Colonic mucosa (tissue), 4 donors: ENCODE measurements at regions not wholly inside any gene's neighbourhood (a gene's known extent, or its start where the extent isn't known, plus 50 kb on each side); places are given as distances from the start of the nearest gene placed in this dataset.

ENCODE experiments used
- DNase-seq: peaks from one replicate; pipeline ENCODE4 v3.0.0-alpha.2; 2020
- H3K27ac ChIP-seq: fragments of 200-600 bp; one replicate; pipeline ENCODE4 v1.8.0; 2021
- H3K27me3 ChIP-seq: fragments of 200-600 bp; one replicate; pipeline ENCODE4 v1.8.0; 2021
- H3K36me3 ChIP-seq: fragments of 200-600 bp; one replicate; pipeline ENCODE4 v1.8.0; 2021
- H3K4me1 ChIP-seq: fragments of 200-600 bp; one replicate; pipeline ENCODE4 v1.8.0; 2021; ENCODE audit warnings: mild to moderate bottlenecking
- H3K4me3 ChIP-seq: fragments of 200-600 bp; one replicate; pipeline ENCODE4 v1.8.0; 2021
- H3K9ac ChIP-seq, 2 donors: one replicate each; pipeline ENCODE4 v1.7.0; 2013; ENCODE audit warnings: control low read depth in 2 of 2, low read depth in 2 of 2, low read length in 2 of 2
- H3K9me3 ChIP-seq: fragments of 200-600 bp; one replicate; pipeline ENCODE4 v1.8.0; 2021
- CTCF ChIP-seq: fragments of 200-600 bp; IDR thresholded peaks from one replicate; pipeline ENCODE4 v1.8.0; 2022; ENCODE audit warnings: antibody characterized with exemption, mild to moderate bottlenecking
- intact Hi-C: fragments of 100-400 bp; cut with DNase I; formaldehyde crosslinking; loops from one replicate; pipeline ENCODE4 v1.14.1; 2022
- donor health status: healthy.
- donor health status: DM: no; HTN: no; CAD: no.
- donor health status: DM: no; HTN: no; CAD: no.

- no peak overlapping the region for H3K27ac ChIP-seq
- no peaks in the 10 kb centered on the region for H3K4me1 ChIP-seq
- no peak for DNase-seq
- no peaks in the 10 kb centered on the region for H3K36me3 ChIP-seq
- H3K4me3 ChIP-seq = no peak overlapping the region
- H3K9ac ChIP-seq = no peak overlapping the region
- no peaks in the 10 kb centered on the region for H3K27me3 ChIP-seq
- intact Hi-C loops = no loop called here
- H3K9me3 ChIP-seq = no peaks in the 10 kb centered on the region
- no peak for TF ChIP-seq CTCF
Observed at GRCh38 chr17:70365091-70365583, 195.8 kb downstream of the KCNJ2 start.

- no peak for TF ChIP-seq CTCF
- no peaks in the 10 kb centered on the region for H3K36me3 ChIP-seq
- H3K9me3 ChIP-seq = no peaks in the 10 kb centered on the region
- no peak overlapping the region for H3K27ac ChIP-seq
- intact Hi-C loops = no loop called here
- no peak overlapping the region for H3K4me3 ChIP-seq
- no peak for DNase-seq
- H3K9ac ChIP-seq = no peak overlapping the region
- no peaks in the 10 kb centered on the region for H3K4me1 ChIP-seq
- no peaks in the 10 kb centered on the region for H3K27me3 ChIP-seq
Observed at GRCh38 chr17:70366386-70366785, 197.1 kb downstream of the KCNJ2 start.

GRCh38 chr17:70368011-70368410 is 198.7 kb downstream of the KCNJ2 start:
- Histone ChIP-seq H3K27me3 (no peaks in the 10 kb centered on the region), H3K27ac (no peak overlapping the region), H3K4me3 (no peak overlapping the region), H3K36me3 (no peaks in the 10 kb centered on the region), H3K4me1 (no peaks in the 10 kb centered on the region), H3K9me3 (no peaks in the 10 kb centered on the region), H3K9ac (no peak overlapping the region)
- DNase-seq = no peak
- intact Hi-C loops = no loop called here
- TF ChIP-seq CTCF = no peak

GRCh38 chr17:70369391-70369790 is 200.1 kb downstream of the KCNJ2 start:
- Histone ChIP-seq H3K27me3 (no peaks in the 10 kb centered on the region), H3K4me3 (no peak overlapping the region), H3K4me1 (no peaks in the 10 kb centered on the region), H3K36me3 (no peaks in the 10 kb centered on the region), H3K9ac (no peak overlapping the region), H3K9me3 (no peaks in the 10 kb centered on the region), H3K27ac (no peak overlapping the region)
- DNase-seq = no peak
- intact Hi-C loops = no loop called here
- no peak for TF ChIP-seq CTCF

- no peak overlapping the region for H3K4me3 ChIP-seq
- no peak for DNase-seq
- intact Hi-C loops = no loop called here
Observed at GRCh38 chr17:70370816-70371215, 201.5 kb downstream of the KCNJ2 start.

More at GRCh38 chr17:70370816-70371215, 201.5 kb downstream of the KCNJ2 start:
- TF ChIP-seq CTCF = no peak
- H3K27ac ChIP-seq = no peak overlapping the region
- no peaks in the 10 kb centered on the region for H3K4me1 ChIP-seq
- no peaks in the 10 kb centered on the region for H3K36me3 ChIP-seq
- no peaks in the 10 kb centered on the region for H3K27me3 ChIP-seq
- no peak overlapping the region for H3K9ac ChIP-seq
- no peaks in the 10 kb centered on the region for H3K9me3 ChIP-seq
